Lung microvascular endothelial cell (primary cell): ENCODE measurements at regions not wholly inside any gene's neighbourhood (a gene's known extent, or its start where the extent isn't known, plus 50 kb on each side); places are given as distances from the start of the nearest gene placed in this dataset.
"Not testable (repeated sequence)": the region's sequence is repeated elsewhere in the genome, so short reads cannot be mapped to it uniquely, and the experiment has no call there.

Experiments
- DNase-seq, 2 donors: peaks; one replicate each; pipeline versions ENCODE4 v3.0.0 to v3.0.0-alpha.2; 2010; ENCODE audit warnings: low read depth in 2 of 2

DNA sequence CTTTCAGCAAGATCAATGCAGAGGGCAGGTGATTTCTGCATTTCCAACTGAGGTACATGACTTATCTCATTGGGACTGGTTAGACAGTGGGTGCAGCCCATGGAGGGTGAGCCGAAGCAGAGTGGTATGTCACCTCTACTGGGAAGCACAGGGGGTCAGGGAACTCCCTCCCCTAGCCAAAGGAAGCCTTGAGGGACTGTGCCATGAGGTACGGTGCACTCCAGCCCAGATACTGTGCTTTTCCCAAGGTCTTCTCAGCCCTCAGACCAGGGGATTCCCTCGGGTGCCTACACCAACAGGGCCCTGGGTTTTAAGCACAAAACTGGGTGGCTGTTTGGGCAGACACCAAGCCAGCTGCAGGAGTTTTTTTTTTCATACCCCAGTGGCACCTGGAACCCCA, 329.5 kb upstream of the TMEFF2 start:
- not testable (repeated sequence) for DNase-seq

DNA sequence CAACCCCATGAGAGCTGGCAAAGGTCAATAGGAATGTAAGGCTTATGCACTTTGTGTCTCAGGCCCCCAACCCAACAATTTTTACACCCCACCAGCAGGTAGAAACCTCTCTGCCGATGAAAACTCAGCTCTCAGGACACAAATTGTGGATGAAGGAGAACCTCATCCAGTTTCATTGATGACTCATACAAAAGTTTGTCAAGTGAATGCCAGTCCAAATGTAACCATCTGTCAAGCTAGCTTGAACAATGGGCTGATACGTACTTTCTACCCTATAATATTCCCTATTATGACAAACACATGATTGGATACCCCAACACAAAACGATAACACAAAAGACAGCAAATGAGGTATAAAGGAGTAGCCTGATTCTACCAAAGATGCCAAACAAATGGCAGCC, 321.2 kb upstream of the TMEFF2 start:
- no peak for DNase-seq

DNA sequence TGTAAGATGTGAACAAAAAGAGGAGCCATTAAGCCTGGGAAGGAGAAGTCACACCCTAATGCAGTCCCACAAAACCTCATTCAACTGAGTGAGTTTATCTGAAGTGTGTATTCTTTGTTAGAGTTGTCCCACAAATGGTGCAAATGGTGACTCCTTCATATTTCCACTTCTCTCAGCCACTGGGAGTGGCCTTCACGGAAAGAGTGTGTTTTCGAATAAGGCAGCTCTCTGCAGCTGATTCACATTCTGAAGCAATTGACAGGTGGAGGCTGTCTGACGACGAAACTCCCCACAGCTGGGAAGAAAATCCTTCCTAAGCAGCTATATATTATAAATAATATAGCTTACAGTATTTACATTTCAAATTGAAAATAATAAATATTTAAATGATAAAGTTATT, 318.8 kb upstream of the TMEFF2 start:
- DNase-seq, result no peak

DNA sequence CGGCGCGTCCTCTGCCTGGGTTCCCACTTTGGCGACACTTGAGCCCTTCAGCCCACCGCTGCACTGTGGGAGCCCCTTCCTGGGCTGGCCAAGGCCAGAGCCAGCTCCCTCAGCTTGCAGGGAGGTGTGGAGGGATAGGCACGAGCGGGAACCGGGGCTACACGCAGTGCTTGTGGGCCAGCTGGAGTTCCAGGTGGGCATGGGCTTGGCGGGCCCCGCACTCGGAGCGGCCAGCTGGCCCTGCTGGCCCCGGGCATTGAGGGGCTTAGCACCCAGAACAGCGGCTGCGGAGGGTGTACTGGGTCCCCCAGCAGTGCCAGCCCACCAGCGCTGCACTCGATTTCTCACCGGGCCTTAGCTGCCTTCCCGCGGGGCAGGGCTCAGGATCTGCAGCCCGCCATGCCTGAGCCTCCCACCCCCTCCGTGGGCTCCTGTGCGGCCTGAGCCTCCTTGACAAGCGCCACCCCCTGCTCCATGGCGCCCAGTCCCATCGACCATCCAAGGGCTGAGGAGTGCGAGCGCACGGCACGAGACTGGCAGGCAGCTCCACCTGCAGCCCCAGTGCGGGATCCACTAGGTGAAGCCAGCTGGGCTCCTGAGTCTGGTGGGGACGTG, 313.2 kb upstream of the TMEFF2 start:
- DNase-seq, result not testable (repeated sequence)

DNA sequence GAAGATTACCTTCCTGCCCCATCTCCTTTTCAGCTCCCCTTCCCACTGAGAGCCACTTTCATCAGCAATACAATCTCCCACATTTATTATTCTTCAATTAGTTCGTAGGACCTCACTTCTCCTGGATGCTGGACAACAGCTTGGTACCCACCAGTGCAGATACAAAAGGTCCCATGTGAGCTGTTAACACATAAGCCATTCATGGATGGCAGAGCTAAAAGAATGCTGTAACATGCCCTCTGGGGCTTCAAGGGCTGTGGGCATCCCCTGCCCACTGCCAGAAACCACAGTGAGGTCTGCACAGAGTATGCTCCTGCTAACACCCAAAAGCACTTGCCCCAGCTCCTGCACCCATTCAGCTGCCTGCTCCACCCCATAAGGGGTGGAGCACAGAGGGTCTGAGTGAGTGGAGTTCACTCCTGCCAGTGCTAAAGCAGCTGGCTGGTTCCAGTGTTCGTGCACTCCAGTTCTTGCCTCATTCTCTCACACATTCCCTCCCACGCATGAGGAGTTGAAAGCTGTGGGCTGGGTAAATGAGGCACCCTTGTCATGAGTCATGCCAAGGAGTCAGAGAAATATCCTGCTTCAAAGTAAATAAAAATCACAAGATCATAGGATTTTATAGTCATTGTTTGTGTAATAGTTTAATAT, 305.9 kb upstream of the TMEFF2 start:
- no peak for DNase-seq

DNA sequence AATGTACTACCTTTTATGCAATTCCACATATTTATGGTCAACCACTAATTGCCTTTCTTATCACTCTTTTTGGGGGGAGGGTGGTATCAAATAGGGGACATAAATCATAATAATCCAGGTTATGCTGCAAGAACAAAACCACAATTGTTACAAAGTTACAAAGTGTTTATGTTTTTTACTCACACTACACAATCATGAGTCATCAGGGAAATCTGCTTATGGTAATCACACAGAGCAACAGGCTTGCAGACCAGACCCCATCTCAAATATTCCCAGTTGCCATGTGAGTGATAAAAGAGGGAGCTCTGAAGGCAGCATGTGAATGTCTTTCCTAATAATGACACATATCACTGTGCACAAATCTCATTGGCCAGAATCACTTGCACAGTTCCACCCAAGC, 304.7 kb upstream of the TMEFF2 start:
- DNase-seq, result no peak

DNA sequence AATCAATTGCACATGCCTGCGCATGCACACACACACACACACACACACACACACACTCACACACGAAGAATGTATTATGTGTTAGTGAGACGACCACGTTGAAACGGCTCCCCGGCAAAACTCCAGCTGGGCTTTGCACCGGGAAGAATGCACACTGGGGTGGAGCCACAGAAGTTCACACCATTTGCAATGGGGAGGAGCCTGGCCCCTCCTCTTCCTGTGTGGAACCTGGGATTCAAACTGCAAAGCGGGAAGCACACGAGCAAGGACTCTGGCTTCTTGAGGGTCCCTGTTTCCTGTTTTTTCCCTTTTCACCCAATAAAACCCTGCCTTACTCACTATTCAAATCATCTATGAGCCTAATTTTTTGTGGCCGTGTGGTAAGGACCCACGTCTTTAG, 304.0 kb upstream of the TMEFF2 start:
- DNase-seq, result no peak

DNA sequence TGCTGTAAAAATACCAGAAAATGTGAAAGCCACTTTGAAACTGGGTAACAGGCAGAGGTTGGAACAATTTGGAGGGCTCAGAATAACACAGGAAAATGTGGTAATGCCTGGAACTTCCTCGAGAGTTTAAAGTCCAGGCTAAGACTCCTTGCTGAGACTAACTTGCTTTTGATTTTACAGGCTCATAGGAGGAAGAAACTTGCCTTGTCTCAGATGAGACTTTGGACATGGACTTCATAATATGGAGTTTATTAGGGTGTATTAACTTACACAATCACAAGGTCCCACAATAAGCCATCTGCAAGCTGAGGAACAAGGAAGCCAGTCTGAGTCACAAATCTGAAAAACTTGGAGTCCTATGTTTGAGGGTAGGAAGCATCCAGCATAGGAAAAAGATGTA, 293.4 kb upstream of the TMEFF2 start:
- not testable (repeated sequence) for DNase-seq

DNA sequence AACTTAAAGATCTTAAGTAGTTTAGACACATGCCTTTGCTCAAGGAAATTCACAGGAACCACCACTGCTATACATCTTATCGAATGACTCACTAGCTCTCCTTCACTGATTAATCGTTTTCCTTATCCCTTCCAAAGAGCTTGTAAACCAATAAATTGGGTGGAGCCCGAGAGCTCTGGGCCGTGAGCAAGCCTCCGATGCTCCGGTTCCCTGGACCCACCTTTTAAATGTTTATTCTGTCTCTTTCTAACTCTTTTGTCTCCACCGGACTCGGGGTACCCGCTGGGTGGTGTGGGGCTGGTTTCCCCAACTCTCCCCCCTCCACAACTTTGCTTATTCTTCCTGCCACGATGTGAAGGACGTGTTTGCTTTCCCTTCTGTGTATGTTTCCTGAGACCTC, 292.9 kb upstream of the TMEFF2 start:
- DNase-seq, result no peak

DNA sequence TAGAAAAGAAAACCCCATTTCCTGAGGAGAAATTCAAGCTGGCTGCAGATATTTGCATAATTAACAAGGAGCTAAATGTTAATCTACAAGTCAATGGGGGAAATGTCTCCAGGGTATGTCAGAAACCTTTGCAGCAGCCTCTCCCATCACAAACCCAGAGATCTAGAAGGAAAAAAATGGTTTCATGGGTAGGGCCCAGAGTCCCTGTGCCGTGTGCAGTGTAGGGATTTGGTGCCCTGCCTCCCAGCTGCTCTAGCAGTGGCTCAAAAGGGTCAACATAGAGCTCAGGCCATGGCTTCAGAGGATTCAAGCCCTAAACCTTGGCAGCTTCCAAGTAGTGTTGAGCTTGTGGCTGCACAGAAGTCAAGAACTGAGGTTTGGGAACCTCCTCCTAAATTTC, 290.2 kb upstream of the TMEFF2 start:
- no peak for DNase-seq

DNA sequence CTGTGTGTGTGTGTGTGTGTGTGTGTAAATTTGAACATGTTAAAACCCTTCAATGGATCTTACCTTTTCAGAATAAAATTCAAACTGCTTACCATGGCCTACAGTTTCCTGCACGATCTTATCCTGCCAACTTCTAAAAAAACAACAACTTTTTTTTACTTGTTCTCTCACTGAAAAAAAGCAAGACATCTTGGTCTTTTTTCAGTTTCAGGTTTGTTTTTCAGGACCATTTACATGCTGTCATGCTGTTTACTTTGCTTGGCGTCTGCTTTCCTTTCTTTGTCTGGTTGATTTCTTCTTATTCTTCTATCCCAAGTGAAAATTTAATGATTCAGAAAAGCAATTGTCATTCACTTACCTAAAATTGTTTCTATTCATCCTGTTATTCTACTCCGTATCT, 286.3 kb upstream of the TMEFF2 start:
- DNase-seq, result no peak

DNA sequence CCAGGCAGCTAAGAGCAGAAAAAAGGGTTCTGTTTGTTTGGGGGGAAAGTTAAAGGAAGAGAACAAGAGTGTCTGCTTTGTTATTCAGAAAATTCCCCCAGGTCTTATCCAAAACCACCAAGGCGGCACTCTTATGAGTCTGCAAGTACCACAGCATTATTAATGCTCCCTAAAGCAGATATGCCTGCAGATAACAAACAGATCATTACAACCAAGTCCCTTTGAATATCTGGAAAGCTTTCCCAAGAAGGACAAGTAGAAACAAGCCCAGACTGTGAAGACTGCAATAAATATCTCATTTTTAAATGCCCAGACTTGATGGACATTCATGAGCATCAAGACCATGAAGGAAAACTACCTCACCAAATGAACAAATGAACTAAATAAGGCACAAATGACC, 278.6 kb upstream of the TMEFF2 start:
- DNase-seq, result no peak

DNA sequence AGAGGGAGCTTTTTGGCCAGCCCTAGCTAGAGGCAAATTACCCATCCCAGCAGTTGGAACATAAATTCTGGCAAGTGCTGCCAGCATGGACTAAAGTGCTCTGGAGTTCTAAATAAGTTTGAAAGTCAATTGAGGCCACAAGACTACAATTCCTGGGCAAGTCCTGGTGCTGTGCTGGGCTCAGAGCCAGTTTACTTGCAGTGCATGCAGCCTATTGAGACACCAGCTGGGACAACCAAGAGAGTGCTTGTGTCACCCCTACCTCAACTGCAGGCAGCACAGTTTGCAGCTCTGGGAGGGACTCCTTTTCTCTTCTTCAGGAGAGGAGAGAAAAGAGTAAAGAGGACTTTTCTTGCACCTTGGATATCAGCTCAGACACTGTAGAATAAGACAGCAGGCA, 277.2 kb upstream of the TMEFF2 start:
- DNase-seq, result no peak

DNA sequence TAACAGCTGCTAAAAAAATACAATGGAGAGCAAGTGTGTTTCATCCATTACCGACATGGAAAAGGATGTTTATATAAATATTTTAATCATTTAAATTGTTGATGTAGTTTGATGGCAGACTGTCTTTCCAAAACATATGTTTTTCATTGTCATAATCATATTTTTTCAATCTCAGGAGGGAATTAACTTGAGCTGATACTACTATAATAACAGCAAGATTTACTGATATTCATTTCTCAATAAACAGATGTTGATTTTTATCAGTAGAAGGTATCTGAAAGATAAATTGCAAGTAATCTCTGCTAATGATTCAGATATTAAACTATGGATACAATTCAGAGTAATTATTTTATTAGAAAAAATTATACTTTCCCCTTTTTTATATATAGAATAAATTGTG, 274.9 kb upstream of the TMEFF2 start:
- DNase-seq, result no peak

DNA sequence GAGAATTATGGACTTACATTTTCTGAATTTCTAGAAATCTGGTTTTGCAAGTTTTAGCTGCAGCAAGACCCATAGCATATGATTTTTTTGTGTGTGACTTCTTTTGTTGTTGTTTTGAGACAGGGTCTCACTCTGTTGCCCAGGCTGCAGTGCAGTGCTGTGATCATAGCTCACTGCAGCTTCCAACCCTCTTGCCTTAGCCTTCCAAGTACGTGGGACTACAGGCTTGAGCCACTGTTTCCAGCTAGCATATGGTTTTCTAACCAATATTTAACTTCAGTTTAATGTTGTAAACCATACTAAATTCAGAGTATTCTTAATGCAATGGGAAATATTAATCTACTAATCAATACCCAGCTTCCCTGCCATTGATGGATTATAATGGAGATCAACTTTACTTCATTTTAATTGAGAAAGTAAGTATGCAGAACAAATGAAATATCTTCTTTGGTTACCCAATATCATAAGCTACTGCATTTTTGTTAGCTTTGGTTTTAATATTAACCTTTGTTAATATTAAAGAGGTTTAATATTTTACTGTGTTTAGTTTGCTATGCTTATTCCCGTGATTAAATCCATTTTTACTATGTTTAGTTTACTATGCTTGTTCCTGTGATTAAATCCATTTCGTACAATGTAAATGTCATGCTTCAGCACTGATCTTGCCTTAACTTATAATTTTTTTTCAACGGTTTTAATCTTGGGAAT, 273.4 kb upstream of the TMEFF2 start:
- no peak for DNase-seq

DNA sequence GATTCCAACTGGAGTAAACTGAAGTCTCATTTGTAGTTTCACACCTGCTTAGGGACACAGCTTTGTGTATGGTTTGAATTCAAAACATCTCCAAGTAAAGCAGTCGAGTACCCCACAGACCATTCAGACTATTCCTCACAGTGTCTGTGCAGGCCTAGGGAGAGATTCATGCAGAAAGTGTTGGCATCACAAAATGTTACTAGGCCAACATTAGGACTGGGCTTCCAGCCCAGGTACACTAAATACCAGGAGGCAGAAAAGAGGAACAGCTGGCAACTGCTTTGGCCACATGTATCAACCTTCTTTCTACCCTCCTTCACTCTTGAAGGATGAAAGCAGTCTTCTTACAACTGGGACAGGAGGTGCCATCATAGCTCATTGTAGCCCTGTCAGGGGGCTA, 270.4 kb upstream of the TMEFF2 start:
- no peak for DNase-seq

DNA sequence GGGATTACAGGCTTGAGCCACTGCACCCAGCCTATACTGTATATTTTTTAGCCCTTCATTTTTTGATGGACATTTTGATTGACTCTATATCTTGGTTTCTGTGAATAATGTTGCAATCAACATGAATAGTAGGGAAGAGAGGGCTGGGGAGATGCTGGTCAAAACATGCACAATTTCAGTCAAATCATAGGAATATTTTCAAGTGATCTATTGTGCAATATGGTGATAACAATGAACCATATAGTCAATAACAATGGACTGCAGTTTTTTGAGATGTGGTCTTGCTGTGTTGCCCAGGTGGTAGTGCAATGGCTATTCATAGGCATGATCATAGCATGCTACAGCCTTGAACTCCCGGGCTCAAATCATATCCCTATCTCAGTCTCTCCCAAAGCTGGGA, 264.7 kb upstream of the TMEFF2 start:
- DNase-seq, result no peak

DNA sequence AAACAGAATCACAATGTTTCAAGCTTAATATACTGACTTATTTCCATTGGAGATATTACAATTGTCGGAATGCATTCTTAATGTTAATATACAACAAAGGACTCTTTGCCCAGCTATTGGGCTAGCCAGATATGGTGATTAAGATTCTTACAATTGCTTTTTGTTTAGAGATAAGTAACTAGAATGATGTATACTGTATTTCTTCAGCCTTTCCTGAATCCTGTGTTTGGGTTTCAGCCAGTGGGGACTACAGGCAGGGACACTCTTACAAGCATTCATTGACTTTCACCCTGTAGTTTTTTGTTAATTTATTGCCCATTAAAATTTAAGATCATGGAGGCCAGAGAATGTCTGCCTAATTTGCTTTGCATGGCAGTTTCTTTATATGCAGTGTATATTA, 254.1 kb upstream of the TMEFF2 start:
- DNase-seq, result no peak

DNA sequence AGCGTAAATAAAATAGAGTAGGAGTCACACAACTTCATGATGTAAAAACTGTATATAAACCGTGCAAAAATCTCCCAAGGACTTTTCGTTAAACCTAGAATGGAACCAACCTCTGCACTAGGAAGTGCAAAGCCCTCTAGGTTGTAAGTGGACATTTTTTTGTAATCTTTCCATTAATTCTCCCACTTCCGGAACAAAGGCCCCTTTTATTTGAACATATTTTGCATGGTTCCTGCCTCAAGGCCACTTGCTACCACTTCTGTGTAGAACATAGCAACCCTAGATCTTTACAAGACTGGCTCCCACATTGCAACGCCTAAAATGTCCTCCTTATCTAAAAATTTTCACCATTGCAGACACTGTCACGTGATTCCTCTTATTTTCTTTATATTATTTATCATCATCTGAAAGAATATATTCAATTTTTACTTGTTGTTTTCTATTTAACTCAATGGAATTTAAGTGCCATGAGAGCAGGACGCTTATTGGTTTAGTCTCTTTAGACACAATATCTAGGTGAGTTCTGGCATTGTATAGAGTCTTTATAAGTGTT, 249.6 kb upstream of the TMEFF2 start:
- no peak for DNase-seq

DNA sequence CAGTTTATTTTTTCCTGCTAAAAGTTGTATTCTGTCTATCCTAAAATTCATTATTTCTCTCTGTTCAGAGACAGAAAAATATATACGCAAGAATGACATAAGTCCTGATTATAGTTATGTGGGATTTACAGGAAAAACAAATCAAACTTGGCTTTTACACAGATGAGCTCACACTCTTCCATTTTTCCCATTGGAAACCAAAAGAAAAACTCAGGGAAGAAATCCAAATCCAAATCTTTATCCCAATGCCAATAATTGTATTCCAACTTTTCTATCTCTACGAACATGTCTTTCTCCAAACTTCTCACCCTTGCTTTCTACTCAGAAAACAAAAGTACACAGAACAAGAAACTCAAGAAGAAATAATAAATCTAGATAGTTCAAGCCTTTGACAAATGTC, 249.1 kb upstream of the TMEFF2 start:
- no peak for DNase-seq

DNA sequence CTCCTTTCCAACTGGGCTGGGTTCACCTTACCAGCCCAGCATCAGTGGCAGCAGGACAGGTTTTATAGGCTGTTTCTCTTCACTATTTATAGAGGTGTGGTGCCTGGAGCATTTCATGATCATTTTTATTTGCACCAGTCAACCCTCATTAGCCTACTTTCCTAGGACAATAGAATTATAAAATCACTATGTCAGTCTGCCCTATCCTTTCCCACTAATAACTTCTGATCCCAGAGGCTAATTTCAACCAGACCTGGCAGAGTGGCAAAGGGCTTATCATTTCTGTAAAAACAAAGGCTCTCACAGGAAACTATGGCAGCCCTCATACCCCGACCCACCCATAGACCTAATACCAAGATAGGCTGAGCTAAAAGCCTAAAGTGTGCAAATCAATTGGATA, 243.5 kb upstream of the TMEFF2 start:
- DNase-seq, result no peak

DNA sequence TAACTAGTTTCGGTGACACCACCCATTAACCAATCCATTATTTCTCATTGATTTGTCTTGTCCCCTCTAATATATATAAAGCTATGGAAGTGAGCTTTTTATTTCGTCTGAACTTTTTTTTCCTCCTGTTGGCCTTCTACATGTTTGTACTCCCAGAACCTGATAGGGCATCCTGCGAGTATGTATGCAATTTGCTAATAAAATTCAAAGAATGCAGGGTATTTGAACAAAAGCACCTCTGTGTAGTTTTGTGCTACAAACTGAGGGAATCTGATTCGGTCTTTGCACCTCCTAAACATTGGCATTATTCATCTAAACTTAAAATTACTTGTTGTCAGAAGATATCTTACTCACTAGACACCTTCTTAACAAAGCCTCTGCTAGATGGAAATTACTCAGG, 242.9 kb upstream of the TMEFF2 start:
- DNase-seq, result no peak

DNA sequence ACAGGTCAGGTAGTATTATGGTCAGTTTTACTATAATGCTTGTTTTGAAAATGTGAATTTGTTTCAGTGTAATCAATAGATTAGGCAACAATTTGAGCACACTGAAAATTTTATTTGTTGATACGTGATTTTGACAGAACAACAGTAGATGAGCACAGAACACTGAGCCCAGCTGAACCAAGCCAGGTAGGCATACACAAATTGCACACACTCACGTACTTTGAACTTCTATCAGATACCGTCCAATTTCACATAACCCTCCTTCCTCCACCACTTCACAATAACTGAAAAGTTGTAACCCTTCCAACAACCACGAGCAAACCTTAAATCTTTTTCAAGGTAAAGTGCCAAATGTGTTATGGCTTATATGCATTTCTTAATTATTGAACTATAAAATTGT, 229.5 kb upstream of the TMEFF2 start:
- no peak for DNase-seq
